ENCODE measurements at regions not wholly inside any gene's neighbourhood (a gene's known extent, or its start where the extent isn't known, plus 50 kb on each side); places are given as distances from the start of the nearest gene placed in this dataset.
"Not testable (repeated sequence)": the region's sequence is repeated elsewhere in the genome, so short reads cannot be mapped to it uniquely, and the experiment has no call there.

DNA sequence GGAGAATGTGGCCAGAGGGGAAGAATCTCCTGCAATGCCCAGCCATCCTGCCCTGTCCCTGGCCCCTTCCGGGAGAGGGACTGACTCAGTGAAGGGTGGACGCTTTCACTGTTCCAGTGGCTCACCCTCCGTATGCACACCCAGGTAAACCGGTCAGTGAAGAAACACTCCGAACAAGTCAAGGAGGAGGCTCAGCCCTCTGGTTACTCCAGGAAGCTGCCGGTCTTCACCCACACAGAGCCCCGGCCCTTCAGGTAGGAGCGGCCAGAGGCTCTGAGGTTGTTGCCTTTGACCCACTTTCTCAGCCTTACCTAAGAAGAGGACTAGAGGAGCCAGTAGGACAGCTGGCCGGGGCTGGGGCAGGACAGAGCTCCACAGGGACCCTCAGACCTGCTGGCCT, 4419.8 kb upstream of the TPTE start:
- TF ChIP-seq, protein P1, sequence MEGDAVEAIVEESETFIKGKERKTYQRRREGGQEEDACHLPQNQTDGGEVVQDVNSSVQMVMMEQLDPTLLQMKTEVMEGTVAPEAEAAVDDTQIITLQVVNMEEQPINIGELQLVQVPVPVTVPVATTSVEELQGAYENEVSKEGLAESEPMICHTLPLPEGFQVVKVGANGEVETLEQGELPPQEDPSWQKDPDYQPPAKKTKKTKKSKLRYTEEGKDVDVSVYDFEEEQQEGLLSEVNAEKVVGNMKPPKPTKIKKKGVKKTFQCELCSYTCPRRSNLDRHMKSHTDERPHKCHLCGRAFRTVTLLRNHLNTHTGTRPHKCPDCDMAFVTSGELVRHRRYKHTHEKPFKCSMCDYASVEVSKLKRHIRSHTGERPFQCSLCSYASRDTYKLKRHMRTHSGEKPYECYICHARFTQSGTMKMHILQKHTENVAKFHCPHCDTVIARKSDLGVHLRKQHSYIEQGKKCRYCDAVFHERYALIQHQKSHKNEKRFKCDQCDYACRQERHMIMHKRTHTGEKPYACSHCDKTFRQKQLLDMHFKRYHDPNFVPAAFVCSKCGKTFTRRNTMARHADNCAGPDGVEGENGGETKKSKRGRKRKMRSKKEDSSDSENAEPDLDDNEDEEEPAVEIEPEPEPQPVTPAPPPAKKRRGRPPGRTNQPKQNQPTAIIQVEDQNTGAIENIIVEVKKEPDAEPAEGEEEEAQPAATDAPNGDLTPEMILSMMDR (conservative IDR thresholded peaks at IDR 0.05): not testable (repeated sequence)
- TF ChIP-seq EZH2 (IDR thresholded peaks at IDR 0.05; ENCODE audit: low read depth): not testable (repeated sequence)

Measured in PC-9 (cell line).